HL-60 (cell line): ENCODE measurements at regions not wholly inside any gene's neighbourhood (a gene's known extent, or its start where the extent isn't known, plus 50 kb on each side); places are given as distances from the start of the nearest gene placed in this dataset.

Experiments used
- DNase-seq, 2 experiments: peaks; one replicate each; pipeline ENCODE4 v3.0.0-alpha.2; 2010 to 2020; ENCODE audit warnings: low read depth in 1 of 2, low spot score in 1 of 2
- H3K27ac ChIP-seq: fragments of 250-450 bp; sonication (Bioruptor Pico); replicated peaks from 2 replicates; pipeline ENCODE4 v1.5.1; 2020; ENCODE audit warnings: mild to moderate bottlenecking, moderate library complexity
- H3K27me3 ChIP-seq: fragments of 250-450 bp; sonication (Bioruptor Pico); 2 replicates; pipeline ENCODE4 v1.5.1; 2021; ENCODE audit warnings: mild to moderate bottlenecking, moderate library complexity; ENCODE audit not compliant: insufficient read depth, poor library complexity, severe bottlenecking
- H3K4me3 ChIP-seq: replicated peaks from 2 replicates; pipeline ENCODE4 v1.5.1; 2011; ENCODE audit warnings: mild to moderate bottlenecking, control low read depth, low read length; ENCODE audit not compliant: insufficient read depth
- GABPA ChIP-seq: IDR thresholded peaks from 2 replicates; pipeline ENCODE4 v1.6.1; 2012; ENCODE audit warnings: low read depth
- POLR2AphosphoS5 ChIP-seq: IDR thresholded peaks from 2 replicates; pipeline ENCODE4 v1.6.1; 2012; ENCODE audit warnings: low read depth
- SPI1 ChIP-seq: IDR thresholded peaks from 2 replicates; pipeline ENCODE4 v1.6.1; 2012; ENCODE audit warnings: low read depth, mild to moderate bottlenecking, borderline replicate concordance
- TF ChIP-seq, protein P1 (sequence below): IDR thresholded peaks from one replicate; pipeline ENCODE4 v1.5.1; 2011; ENCODE audit warnings: low read length, control low read depth, inconsistent platforms; ENCODE audit not compliant: insufficient read depth
- TF ChIP-seq, protein P2 (sequence below): IDR thresholded peaks from 2 replicates; pipeline ENCODE4 v1.6.1; 2012; ENCODE audit warnings: low read depth; ENCODE audit not compliant: insufficient replicate concordance

DNA sequence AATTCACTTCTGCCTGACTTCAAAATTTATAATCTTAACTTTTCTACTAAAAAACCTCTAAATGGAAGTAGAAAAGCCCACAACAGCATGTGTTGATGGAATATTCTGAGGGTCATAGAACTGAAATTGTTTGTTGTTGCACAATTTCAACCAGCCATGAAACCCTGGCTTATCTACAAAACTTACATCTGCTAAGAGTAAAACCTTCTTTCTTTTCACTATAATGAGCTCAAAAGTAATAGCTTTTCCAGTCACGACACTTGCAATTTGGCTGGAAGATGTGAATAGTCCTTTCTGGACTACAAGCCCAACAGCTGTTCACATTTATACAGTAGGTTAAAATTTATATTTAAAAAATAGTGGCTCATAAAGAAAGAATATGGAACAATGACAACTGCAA is 250.0 kb downstream of the GPAT3 start:
- Histone ChIP-seq H3K27me3 (no peaks in the 10 kb centered on the region), H3K27ac (no peak overlapping the region), H3K4me3 (no peak overlapping the region)
- no peak for TF ChIP-seq SPI1
- TF ChIP-seq, protein P1, sequence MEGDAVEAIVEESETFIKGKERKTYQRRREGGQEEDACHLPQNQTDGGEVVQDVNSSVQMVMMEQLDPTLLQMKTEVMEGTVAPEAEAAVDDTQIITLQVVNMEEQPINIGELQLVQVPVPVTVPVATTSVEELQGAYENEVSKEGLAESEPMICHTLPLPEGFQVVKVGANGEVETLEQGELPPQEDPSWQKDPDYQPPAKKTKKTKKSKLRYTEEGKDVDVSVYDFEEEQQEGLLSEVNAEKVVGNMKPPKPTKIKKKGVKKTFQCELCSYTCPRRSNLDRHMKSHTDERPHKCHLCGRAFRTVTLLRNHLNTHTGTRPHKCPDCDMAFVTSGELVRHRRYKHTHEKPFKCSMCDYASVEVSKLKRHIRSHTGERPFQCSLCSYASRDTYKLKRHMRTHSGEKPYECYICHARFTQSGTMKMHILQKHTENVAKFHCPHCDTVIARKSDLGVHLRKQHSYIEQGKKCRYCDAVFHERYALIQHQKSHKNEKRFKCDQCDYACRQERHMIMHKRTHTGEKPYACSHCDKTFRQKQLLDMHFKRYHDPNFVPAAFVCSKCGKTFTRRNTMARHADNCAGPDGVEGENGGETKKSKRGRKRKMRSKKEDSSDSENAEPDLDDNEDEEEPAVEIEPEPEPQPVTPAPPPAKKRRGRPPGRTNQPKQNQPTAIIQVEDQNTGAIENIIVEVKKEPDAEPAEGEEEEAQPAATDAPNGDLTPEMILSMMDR: no peak
- no peak for TF ChIP-seq POLR2AphosphoS5
- TF ChIP-seq, protein P2, sequence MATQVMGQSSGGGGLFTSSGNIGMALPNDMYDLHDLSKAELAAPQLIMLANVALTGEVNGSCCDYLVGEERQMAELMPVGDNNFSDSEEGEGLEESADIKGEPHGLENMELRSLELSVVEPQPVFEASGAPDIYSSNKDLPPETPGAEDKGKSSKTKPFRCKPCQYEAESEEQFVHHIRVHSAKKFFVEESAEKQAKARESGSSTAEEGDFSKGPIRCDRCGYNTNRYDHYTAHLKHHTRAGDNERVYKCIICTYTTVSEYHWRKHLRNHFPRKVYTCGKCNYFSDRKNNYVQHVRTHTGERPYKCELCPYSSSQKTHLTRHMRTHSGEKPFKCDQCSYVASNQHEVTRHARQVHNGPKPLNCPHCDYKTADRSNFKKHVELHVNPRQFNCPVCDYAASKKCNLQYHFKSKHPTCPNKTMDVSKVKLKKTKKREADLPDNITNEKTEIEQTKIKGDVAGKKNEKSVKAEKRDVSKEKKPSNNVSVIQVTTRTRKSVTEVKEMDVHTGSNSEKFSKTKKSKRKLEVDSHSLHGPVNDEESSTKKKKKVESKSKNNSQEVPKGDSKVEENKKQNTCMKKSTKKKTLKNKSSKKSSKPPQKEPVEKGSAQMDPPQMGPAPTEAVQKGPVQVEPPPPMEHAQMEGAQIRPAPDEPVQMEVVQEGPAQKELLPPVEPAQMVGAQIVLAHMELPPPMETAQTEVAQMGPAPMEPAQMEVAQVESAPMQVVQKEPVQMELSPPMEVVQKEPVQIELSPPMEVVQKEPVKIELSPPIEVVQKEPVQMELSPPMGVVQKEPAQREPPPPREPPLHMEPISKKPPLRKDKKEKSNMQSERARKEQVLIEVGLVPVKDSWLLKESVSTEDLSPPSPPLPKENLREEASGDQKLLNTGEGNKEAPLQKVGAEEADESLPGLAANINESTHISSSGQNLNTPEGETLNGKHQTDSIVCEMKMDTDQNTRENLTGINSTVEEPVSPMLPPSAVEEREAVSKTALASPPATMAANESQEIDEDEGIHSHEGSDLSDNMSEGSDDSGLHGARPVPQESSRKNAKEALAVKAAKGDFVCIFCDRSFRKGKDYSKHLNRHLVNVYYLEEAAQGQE: no peak
- TF ChIP-seq GABPA: no peak
- DNase-seq: no peak

DNA sequence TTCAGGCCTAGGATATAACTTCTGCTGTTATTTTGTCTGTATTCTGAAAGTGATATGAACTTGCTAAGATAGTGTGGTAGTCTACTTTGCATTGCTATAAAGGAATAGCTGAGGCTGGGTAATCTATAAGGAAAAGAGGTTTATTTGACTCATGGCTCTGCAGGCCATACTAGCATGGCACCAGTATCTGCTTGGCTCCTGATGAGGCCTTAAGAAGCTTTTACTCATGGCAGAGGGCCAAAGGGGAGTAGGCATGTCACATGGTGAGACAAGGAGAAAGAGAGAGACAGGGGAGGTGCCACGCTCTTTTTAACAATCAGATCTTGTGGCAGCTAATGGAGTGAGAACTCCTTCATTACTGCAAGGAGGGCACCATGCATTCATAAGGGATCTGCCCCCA is 247.3 kb downstream of the GPAT3 start:
- Histone ChIP-seq H3K27me3 (no peaks in the 10 kb centered on the region), H3K4me3 (no peak overlapping the region), H3K27ac (no peak overlapping the region)
- TF ChIP-seq POLR2AphosphoS5 (no peak), SPI1 (no peak), GABPA (no peak)
- TF ChIP-seq, protein P1: no peak
- TF ChIP-seq, protein P2: no peak
- no peak for DNase-seq

DNA sequence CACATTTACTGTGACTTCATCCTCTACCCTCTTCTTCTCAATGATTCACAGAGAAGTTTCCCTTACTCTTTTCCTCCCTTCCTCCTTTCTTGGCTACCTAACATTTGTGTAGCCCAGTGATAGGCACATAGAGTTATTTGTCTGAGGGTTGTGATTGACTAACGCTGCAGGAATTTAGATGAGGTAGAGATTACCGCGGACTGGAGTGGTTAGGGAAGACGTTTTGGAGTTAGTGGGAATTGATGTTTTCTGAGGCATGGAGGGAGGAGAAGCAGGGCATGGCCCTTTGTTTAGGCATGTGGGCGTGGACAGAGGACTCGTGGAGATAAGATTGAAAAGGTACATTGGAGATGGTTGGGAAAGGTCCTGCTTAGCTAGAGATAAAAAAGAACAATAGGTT is 246.7 kb downstream of the GPAT3 start:
- Histone ChIP-seq H3K27me3 (no peaks in the 10 kb centered on the region), H3K27ac (no peak overlapping the region), H3K4me3 (no peak overlapping the region)
- TF ChIP-seq SPI1 (no peak), POLR2AphosphoS5 (no peak), GABPA (no peak)
- TF ChIP-seq, protein P2: no peak
- TF ChIP-seq, protein P1: no peak
- DNase-seq: no peak
